HepG2 (cell line): ENCODE measurements at regions not wholly inside any gene's neighbourhood (a gene's known extent, or its start where the extent isn't known, plus 50 kb on each side); places are given as distances from the start of the nearest gene placed in this dataset.

Experiments
- ATAC-seq: fragments of 200-7000 bp; cut with Tn5 transposase; 3 replicates; pipeline ENCODE4 v1.9.1; 2020; ENCODE audit warnings: mild to moderate bottlenecking, moderate library complexity
- BruUV-seq: library from RNA; stranded (reverse); fragments of 400-500 nt; replicated peaks from 2 replicates; lab custom pipeline; 2021; lab: Mats Ljungman, UMichigan
- CTCF ChIA-PET: fragments of 300-600 bp; formaldehyde crosslinking; extraction: SDS; loops from one replicate; lab custom pipeline; 2021; ENCODE audit warnings: low total read pairs, inconsistent platforms, low intra/inter-chr PET ratio; lab: Yijun Ruan, JAX
- POLR2A ChIA-PET: fragments of 350-600 bp; sonication (Branson Sonifier 250); formaldehyde crosslinking; loops from one replicate; lab custom pipeline; 2020; ENCODE audit warnings: antibody characterized with exemption, inconsistent platforms; lab: Yijun Ruan, JAX
- DNase-seq: peaks from one replicate; pipeline ENCODE4 v3.0.0-alpha.2; 2015; ENCODE audit warnings: low spot score
- FAIRE-seq: peaks from 3 replicates; lab custom pipeline; 2011; peaks lifted over from hg19 to GRCh38; lab: Jason Lieb, UNC
- H2AFZ ChIP-seq: one replicate; pipeline ENCODE4 v1.6.1; 2011; ENCODE audit warnings: low read length, inconsistent platforms
- H3K27ac ChIP-seq: fragments of 300-600 bp; 3 replicates; pipeline ENCODE4 v1.8.0; 2011; ENCODE audit warnings: mixed run types, mild to moderate bottlenecking, mixed read lengths, low read length, inconsistent platforms; ENCODE audit not compliant: insufficient read depth; ENCODE audit errors: extremely low read length
- H3K27me3 ChIP-seq, 2 experiments: fragments of 200-600 bp in 1 of 2; 2 replicates in 1 of 2; 3 replicates in 1 of 2; pipeline versions ENCODE4 v1.6.0 to v1.8.0; 2011; ENCODE audit warnings: low read length in 2 of 2, mild to moderate bottlenecking in 2 of 2, moderate library complexity in 2 of 2, inconsistent platforms in 1 of 2; ENCODE audit not compliant: insufficient read depth in 2 of 2, control insufficient read depth in 1 of 2
- H3K36me3 ChIP-seq, 2 experiments: fragments of 200-600 bp in 1 of 2; replicated peaks in 1 of 2; 2 replicates in 1 of 2; 3 replicates in 1 of 2; pipeline versions ENCODE4 v1.5.1 to v1.8.0; 2011; ENCODE audit warnings: low read length in 2 of 2, inconsistent platforms in 1 of 2; ENCODE audit not compliant: insufficient read depth in 2 of 2, control insufficient read depth in 1 of 2
- H3K4me1 ChIP-seq: 2 replicates; pipeline ENCODE4 v1.5.1; 2012; ENCODE audit warnings: low read length, inconsistent platforms; ENCODE audit not compliant: insufficient read depth
- H3K4me2 ChIP-seq: 2 replicates; pipeline ENCODE4 v1.6.0; 2011; ENCODE audit warnings: low read depth, low read length, inconsistent platforms
- H3K4me3 ChIP-seq, 3 experiments: fragments of 200-600 bp in 1 of 3; sonication (generic), shearing (Covaris generic) in 1 of 3; replicated peaks in 1 of 3; 2 replicates each; pipeline ENCODE4 v1.5.1; 2011 to 2016; ENCODE audit warnings: low read length in 3 of 3, inconsistent platforms in 2 of 3, low read depth in 2 of 3, mild to moderate bottlenecking in 2 of 3, control low read depth in 1 of 3, mixed read lengths in 1 of 3; ENCODE audit not compliant: insufficient read depth in 1 of 3
- H3K79me2 ChIP-seq: one replicate; pipeline ENCODE4 v1.6.1; 2011; ENCODE audit warnings: low read length, inconsistent platforms; ENCODE audit not compliant: insufficient read depth
- H3K9ac ChIP-seq: 2 replicates; pipeline ENCODE4 v1.6.0; 2011; ENCODE audit warnings: mild to moderate bottlenecking, low read depth, low read length, inconsistent platforms; ENCODE audit not compliant: insufficient read depth
- H3K9me3 ChIP-seq: 2 replicates; pipeline ENCODE4 v1.5.1; 2012; ENCODE audit warnings: mild to moderate bottlenecking, low read length
- H4K20me1 ChIP-seq: 2 replicates; pipeline ENCODE4 v1.6.0; 2011; ENCODE audit warnings: inconsistent platforms, mild to moderate bottlenecking, low read length, moderate library complexity; ENCODE audit not compliant: insufficient read depth
- CHCHD3 ChIP-seq: sonication (generic); formaldehyde crosslinking; IDR thresholded peaks from 2 replicates; pipeline ENCODE4 v1.8.0; 2022; ENCODE audit warnings: mild to moderate bottlenecking, missing genetic modification reagents, moderate library complexity
- GTF2F1 ChIP-seq: fragments of 150-350 bp; IDR thresholded peaks from 2 replicates; pipeline ENCODE4 v1.6.1; 2014; ENCODE audit warnings: low read length
- HDAC2 ChIP-seq: sonication (generic); formaldehyde crosslinking; IDR thresholded peaks from 2 replicates; pipeline ENCODE4 v1.4.0; 2020; ENCODE audit warnings: missing genetic modification reagents
- HNRNPLL ChIP-seq: fragments of 200-400 bp; formaldehyde crosslinking; IDR thresholded peaks from 2 replicates; pipeline ENCODE4 v1.6.1; 2017; ENCODE audit warnings: mild to moderate bottlenecking, low read depth, low read length; ENCODE audit not compliant: poor library complexity, severe bottlenecking
- IRX3 ChIP-seq: sonication (generic); formaldehyde crosslinking; IDR thresholded peaks from 2 replicates; pipeline ENCODE4 v1.8.1; 2023; ENCODE audit warnings: mild to moderate bottlenecking, low read depth, missing genetic modification reagents, borderline replicate concordance
- MED8 ChIP-seq: sonication (generic); formaldehyde crosslinking; IDR thresholded peaks from 2 replicates; pipeline ENCODE4 v1.8.1; 2023; ENCODE audit warnings: mild to moderate bottlenecking, missing genetic modification reagents; ENCODE audit not compliant: insufficient replicate concordance
- SRY ChIP-seq: sonication (generic); formaldehyde crosslinking; IDR thresholded peaks from 2 replicates; pipeline ENCODE4 v1.8.0; 2022; ENCODE audit warnings: mild to moderate bottlenecking, missing genetic modification reagents
- ZNF143 ChIP-seq: sonication (generic); formaldehyde crosslinking; IDR thresholded peaks from 2 replicates; pipeline ENCODE4 v1.4.0; 2020; ENCODE audit warnings: missing genetic modification reagents
- ZNF652 ChIP-seq: IDR thresholded peaks from 2 replicates; pipeline ENCODE4 v1.6.1; 2016; ENCODE audit warnings: low read depth, borderline replicate concordance
- ZNF703 ChIP-seq: sonication (generic); formaldehyde crosslinking; IDR thresholded peaks from 2 replicates; pipeline ENCODE4 v1.5.1; 2020; ENCODE audit warnings: missing genetic modification reagents, mild to moderate bottlenecking, moderate library complexity, borderline replicate concordance
- WGBS: methylation state at CpG from one replicate; pipeline ENCODE4 v1.1.6; 2017; ENCODE audit warnings: low lambda C conversion rate; 5-methylcytosine and 5-hydroxymethylcytosine counted together
- in situ Hi-C: cut with HindIII; loops from 2 replicates; pipeline ENCODE4 v1.10.0; 2017; ENCODE audit warnings: low pct_unique_long_range_greater_than_20kb; ENCODE audit not compliant: extremely low pct_ligation_motif_present
- intact Hi-C: fragments of 100-400 bp; cut with micrococcal nuclease; formaldehyde crosslinking; loops from one replicate; pipeline ENCODE4 v1.10.0; 2022; ENCODE audit not compliant: unreplicated experiment
- TF ChIP-seq, protein P1 (sequence below): fragments of 450-650 bp; IDR thresholded peaks from 2 replicates; pipeline ENCODE4 v1.6.1; 2016
- TF ChIP-seq, protein P2 (sequence below): sonication (generic); formaldehyde crosslinking; IDR thresholded peaks from 2 replicates; pipeline ENCODE4 v1.5.0; 2020; ENCODE audit warnings: mild to moderate bottlenecking, missing genetic modification reagents

GRCh38 chrX:122787231-122787630, 396.8 kb upstream of the GRIA3 start:
- ChIA-PET CTCF (no interaction called here), POLR2A (no interaction called here)
- Histone ChIP-seq H3K36me3 (no peaks in the 10 kb centered on the region), H3K4me1 (no peaks in the 10 kb centered on the region), H3K27ac (no peak overlapping the region), H3K27me3 (no peaks in the 10 kb centered on the region), H3K9ac (no peak overlapping the region), H2AFZ (no peak overlapping the region), H3K4me3 (no peak overlapping the region), H3K9me3 (no peaks in the 10 kb centered on the region), H4K20me1 (no peaks in the 10 kb centered on the region), H3K4me2 (no peak overlapping the region), H3K79me2 (no peaks in the 10 kb centered on the region)
- in situ Hi-C loops, result no loop called here
- intact Hi-C loops, result no loop called here
- no peak for ATAC-seq
- 33% methylated on average over 3 of the region's 3 CpGs for WGBS
- TF ChIP-seq IRX3 (CRISPR knock-in tag), result no peak
- BruUV-seq, result no TSS peak
- no peak for FAIRE-seq
- no peak for DNase-seq

DNA sequence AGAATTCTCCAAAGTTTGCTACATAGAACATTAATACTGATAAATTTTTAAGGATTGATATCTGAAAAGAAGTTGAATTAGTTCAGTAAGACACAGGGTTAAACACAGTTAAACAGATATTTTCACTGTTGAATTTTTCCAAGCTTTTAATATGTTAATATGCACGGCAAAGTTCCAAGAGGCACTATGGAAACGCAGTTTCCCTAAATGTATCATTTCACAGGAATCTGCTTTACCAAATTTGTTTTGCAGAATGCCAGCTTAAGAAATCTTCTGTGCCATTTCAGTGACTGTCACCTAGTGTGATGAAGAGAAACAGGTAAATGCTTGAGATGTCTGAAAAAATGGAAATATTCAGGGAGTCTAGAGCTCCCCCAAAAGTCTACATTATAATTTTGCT, 395.9 kb upstream of the GRIA3 start:
- 0% methylated on average over 2 of the region's 2 CpGs for WGBS
- FAIRE-seq (no peak), DNase-seq (no peak), ATAC-seq (no peak)
- no peak overlapping the region for H3K9ac ChIP-seq
- no peaks in the 10 kb centered on the region for H3K27me3 ChIP-seq
- no TSS peak for BruUV-seq
- CTCF ChIA-PET, result no interaction called here
- no peak overlapping the region for H3K4me3 ChIP-seq
- H3K4me1 ChIP-seq, result no peaks in the 10 kb centered on the region
- POLR2A ChIA-PET, result no interaction called here
- H3K27ac ChIP-seq, result no peak overlapping the region
- H3K36me3 ChIP-seq, result no peaks in the 10 kb centered on the region
- no peaks in the 10 kb centered on the region for H3K79me2 ChIP-seq
- no peak overlapping the region for H2AFZ ChIP-seq
- in situ Hi-C loops (no loop called here), intact Hi-C loops (no loop called here)
- no peaks in the 10 kb centered on the region for H4K20me1 ChIP-seq
- H3K4me2 ChIP-seq, result no peak overlapping the region
- H3K9me3 ChIP-seq, result no peaks in the 10 kb centered on the region
- no peak for TF ChIP-seq ZNF703 (CRISPR knock-in tag)
- TF ChIP-seq, protein P1, sequence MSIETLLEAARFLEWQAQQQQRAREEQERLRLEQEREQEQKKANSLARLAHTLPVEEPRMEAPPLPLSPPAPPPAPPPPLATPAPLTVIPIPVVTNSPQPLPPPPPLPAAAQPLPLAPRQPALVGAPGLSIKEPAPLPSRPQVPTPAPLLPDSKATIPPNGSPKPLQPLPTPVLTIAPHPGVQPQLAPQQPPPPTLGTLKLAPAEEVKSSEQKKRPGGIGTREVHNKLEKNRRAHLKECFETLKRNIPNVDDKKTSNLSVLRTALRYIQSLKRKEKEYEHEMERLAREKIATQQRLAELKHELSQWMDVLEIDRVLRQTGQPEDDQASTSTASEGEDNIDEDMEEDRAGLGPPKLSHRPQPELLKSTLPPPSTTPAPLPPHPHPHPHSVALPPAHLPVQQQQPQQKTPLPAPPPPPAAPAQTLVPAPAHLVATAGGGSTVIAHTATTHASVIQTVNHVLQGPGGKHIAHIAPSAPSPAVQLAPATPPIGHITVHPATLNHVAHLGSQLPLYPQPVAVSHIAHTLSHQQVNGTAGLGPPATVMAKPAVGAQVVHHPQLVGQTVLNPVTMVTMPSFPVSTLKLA, result no peak
- TF ChIP-seq, protein P2, sequence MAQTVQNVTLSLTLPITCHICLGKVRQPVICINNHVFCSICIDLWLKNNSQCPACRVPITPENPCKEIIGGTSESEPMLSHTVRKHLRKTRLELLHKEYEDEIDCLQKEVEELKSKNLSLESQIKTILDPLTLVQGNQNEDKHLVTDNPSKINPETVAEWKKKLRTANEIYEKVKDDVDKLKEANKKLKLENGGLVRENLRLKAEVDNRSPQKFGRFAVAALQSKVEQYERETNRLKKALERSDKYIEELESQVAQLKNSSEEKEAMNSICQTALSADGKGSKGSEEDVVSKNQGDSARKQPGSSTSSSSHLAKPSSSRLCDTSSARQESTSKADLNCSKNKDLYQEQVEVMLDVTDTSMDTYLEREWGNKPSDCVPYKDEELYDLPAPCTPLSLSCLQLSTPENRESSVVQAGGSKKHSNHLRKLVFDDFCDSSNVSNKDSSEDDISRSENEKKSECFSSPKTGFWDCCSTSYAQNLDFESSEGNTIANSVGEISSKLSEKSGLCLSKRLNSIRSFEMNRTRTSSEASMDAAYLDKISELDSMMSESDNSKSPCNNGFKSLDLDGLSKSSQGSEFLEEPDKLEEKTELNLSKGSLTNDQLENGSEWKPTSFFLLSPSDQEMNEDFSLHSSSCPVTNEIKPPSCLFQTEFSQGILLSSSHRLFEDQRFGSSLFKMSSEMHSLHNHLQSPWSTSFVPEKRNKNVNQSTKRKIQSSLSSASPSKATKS (CRISPR knock-in tag), result no peak
- no peak for TF ChIP-seq HDAC2 (CRISPR knock-in tag)
- no peak for TF ChIP-seq ZNF143 (CRISPR knock-in tag)
- no peak for TF ChIP-seq SRY (CRISPR knock-in tag)
- TF ChIP-seq ZNF652 (CRISPR knock-in tag), result no peak
- TF ChIP-seq MED8, result no peak
- no peak for TF ChIP-seq GTF2F1
- TF ChIP-seq HNRNPLL, result no peak
- no peak for TF ChIP-seq CHCHD3 (CRISPR knock-in tag)
